CMK (cell line): ENCODE measurements at regions not wholly inside any gene's neighbourhood (a gene's known extent, or its start where the extent isn't known, plus 50 kb on each side); places are given as distances from the start of the nearest gene placed in this dataset.
"Not testable (repeated sequence)": the region's sequence is repeated elsewhere in the genome, so short reads cannot be mapped to it uniquely, and the experiment has no call there.

Experiments
- DNase-seq: peaks from one replicate; pipeline ENCODE4 v3.0.0-alpha.2; 2010; ENCODE audit warnings: low read depth

DNA sequence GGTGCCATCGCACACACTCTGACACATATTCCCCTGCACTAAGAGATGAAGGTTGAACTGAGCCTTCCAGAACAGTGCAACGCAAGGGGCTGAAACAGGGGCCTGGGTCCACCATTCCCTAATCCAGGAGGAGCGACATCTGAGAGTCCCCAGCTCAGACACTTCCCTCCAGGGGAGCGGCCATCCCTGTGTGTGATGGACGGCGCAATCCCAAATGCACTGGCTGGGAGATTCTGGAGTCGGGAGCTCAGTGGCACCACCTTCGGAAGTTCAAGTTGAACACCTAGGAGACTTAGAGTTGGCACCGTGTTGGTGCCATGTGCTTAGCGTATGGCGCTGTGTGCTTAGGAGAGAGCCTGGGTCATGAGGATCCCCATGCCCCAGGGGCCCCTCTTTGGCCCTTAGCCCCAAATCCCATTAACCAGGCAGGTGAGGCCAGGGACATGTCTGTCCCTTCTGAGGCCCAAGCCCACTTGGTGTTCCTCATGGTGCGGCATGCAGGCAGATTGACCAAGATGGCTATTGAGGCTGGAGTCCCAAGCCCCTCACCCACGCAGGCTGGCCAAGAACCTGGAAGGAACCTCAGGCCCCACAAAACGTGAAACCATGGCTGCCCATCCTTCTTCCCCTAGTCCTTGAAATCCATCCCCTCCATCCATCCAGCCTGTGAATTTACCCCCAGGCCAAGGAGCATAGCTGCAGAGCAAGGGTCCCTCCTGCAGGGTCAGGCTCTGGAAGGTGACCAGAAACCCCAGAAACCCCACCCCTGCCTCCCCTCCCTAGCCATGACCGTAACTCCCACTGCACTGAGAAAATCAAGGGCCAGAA lies 114.1 kb upstream of the OTOS start:
- DNase-seq: no peak

DNA sequence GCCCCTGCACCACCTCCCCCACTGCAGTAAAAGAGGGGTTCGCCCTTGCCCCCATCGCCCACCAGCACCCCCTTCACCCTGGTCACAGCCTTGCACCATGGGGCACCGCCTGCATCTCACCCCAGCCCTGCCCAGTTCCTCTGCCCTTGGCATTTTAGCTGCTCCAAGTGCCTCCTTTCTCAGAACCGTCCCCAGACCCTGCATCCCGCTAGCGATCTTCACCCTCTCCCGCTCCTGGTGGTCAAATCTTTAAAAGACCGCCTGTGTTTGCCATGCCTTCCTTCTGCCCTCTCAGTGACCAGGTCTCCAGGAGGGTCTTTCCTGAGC lies 114.7 kb upstream of the OTOS start:
- DNase-seq: no peak

DNA sequence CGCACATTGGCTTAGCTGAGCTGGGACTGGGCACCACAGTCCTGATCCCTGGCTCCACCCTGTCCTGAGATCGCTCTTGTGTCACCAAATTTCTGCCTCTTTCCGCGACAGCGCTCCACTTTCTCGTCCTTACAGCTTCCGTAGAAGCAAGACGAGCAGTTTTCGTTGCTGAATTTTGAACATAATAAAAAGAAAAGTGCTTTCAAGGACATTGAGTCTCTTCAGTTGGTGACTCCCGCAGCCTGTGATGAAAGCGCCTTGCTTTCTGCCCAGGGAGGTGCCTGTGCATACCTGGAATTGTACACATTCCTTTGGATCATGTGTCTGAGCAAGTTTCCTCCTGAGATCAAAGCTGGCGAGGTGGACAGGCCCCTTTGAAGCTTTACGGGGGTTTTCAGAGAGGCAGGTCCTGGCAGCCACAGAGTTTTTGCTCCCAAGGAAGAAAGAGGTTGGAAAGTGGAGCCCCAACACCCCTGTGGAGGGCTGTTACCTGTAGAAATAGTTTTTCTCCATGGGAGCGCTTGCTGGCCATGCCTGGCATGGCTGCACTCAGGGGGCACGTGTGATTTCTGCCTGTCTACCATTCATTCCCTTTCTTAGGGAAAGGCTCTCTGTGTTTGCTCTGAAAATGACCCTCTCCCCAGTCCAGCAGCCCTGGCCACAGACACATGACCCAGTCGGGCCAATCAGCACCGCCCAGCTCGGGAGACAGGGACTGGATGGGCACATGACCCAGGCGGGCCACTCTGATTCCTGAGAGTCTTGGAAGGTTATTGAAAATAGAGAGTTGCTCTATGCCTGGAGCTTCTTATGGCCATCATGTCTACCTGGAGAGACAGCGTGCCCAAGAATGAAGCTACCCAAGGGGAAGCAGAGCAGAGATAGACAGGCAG lies 115.6 kb upstream of the OTOS start:
- DNase-seq: no peak

DNA sequence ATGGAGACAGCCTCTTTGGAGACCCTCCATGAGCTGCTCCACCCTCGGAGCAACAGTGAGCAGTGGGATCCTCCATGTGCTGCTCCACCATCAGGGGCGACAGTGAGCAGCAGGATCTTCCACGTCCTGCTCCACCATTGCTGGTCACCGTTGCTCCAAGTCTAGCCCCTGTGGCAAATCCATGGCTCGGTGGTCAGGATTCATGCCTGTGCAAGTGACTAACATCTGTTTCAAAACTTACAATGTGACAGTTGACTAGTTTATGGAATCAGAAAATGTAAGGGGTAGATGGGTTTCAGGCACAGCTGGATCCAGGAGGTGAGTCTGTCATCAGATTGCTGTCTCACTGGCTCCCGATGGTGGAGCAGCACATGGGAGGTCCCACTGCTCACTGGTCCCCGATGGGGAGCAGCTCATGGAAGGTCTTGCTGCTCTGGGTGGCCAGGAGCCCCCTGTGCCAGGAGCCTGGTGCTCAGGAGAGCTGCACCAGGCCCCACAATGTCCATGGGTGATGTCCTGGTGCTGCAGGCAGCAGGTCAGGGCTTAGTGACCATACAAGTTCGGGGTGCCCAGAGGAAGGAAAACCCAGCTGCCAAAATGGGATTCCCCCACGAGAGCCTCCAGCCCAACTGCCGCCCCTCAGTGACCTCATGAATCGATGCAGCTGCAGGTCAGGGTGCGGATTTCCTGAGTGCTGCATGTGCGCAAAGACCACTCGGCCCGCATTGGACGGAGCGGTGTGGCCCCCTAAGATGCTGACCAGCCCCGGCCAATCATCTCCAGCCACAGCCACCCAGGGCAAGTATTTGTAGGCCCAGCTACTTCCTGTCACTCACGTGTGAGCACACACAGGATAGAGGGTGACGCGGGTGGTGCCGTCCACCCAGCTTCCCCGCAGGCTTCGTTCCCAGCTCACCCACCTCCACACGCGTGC lies 116.5 kb upstream of the OTOS start:
- DNase-seq: no peak

DNA sequence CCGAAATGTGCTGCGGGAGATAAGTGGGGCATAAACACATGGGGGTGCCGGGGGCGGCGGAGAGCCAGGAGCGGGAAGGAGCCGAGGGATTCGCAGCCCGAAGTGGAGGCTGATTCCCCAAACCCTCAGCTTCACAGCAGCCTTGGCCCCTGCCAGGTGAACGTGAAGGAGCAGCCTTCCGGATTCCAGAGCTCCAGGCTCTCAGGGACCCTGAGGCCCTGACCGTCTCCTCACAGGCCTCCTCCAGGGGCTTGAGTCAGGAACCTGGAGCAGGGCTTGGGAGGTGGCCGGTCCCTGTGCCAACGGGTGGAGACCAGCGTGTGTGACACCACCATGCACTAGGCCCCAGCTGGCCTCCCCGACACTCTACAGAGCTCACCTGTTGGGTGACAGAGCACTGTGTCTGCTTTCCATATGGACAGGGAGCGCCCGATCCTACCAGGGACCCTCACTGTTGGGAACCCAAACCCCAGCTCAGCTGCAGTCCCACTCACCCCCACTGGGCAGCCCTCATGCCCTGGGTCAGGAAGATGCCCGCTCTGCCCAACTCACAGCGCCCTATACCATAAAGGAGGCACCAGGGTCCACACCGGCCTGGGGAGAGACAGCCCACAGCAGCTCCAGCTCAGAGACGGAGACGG lies 117.6 kb upstream of the OTOS start:
- no peak for DNase-seq

DNA sequence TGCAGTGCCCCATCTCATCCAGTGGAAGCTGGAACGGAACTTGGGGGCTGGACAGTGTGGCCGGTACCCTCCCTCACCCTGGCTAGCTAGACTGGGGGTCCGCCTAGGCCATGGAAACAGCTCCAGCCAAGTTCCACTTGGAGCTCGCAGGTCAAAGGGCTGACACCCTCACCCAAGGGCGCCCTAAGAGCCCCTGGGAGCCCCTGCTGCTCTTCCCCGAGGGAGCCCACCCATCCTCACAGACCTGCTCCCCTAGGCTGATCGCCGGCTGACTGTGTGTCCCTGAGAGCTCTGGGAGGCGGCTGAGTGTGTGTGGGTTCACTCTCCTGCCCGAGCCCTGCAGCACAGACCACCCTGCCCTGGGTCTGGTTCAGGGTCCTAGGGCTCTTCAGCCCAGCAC lies 118.2 kb upstream of the OTOS start:
- DNase-seq: no peak

DNA sequence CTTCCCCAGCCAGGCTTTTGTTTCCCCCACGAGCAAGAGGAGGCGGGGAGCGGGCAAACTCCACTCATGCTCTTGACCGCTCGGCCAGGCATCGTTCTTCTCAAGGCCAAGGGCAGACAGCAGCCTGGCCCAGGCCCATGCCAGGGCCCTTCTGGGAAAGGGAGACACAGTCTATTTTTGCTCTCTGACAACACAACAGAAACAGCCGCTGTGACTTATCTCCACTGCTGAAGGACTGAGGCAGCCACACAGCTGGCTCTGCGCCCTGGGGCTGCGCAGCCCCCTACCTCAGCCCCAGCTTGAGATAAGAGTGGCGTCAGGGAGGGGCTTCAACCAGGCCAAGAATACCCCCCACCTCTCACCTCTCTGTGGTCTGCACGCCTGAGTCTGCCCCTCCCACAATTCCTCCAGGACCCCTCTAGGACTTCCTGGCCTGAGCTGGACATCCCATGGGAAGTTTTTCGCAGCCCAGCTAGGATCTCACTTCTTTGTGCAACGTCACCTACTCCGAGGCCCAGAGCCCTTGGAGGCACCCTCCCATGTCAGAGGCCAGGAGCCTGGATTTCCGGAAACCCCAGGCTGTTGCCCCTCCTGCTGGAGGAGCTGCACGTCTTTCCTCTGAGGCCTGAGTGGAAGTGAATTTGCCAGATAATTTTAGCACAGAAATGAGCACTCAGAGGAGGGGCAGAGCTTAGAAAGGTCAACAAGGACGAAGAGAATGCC lies 118.9 kb upstream of the OTOS start:
- DNase-seq: no peak

DNA sequence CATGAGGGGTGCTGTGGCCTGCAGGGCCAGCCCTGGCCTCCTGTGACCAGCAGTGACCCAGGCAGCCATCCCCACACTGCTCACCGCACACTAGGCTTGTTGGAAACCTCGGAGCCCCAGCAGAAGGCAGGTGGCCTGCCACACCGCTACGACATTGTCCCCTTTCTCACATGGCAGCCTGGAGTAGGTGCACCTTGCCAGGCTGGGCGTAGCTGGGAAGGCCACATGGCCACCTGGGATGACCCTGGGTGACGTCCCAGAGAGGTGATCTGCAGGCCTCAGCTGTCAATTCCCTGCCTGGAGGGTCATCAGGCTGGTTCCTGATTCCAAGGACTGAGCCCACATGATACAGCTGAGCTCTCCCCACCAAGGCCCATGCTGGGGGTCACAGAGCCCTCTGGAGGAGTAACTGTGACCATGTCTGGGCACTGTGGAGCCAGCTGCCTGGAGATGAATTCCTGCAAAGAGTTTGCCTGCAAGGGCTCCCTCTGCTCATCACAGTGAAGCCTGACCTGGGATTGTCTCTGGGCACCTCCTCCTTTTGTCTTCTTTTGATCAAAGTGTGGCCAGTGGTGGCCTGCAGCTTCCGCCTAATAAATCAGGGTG lies 119.6 kb upstream of the OTOS start:
- no peak for DNase-seq

DNA sequence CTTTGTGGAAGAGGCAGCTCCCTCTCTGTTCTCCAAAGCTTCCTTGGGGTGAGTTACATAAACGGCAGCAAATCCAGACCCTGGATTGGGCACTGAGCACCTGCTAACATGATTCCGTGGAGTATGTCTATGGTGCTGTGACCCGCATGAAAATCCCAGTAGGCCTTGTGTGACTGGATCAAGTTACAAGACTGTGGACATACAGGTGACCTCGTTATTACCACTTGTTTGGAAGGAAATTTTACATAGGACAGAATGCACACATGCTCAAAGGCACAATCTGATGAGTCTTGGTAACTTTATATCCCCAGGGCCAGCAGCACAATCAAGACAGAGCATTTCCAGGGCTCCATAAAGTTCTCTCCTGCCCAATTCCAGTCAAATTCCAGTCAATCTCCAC lies 120.2 kb upstream of the OTOS start:
- no peak for DNase-seq

DNA sequence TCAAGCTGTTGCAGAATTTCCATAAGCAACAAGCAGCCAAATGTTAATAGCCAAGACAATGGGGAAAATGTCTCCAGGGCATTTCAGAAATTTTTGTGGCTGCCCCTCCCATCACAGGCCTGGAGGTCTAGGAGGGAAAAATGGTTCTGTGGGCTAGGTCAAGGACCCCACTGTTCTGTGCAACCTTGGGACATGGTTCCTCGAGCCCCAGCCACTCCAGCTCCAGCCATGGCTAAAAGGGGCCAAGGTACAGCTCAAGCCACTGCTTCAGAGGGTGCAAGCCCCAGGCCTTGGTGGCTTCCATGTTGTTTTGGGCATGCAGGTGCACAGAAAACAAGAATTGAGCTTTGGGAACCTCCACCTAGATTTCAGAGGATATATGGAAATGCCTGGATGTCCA lies 122.1 kb upstream of the OTOS start:
- not testable (repeated sequence) for DNase-seq

DNA sequence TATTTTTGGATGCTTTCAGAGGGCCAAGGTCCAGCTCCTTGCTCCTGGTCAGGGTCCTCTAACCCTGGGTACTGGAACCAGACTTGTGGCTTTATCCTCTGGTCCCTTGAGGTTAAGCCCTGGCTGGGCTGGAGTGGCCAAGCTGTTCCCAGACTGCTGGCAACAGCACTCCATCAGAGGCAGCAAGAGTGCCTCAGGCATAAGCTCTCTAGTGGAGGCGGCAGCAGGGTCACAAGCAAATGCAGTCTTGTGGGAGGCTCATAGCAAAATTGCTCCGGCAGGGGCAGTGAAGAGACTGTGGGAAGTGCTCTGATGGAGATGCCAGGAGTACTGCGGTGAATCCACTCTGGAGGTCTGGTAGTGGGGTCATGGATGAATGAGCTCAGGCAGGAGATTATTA lies 128.9 kb upstream of the OTOS start:
- no peak for DNase-seq

DNA sequence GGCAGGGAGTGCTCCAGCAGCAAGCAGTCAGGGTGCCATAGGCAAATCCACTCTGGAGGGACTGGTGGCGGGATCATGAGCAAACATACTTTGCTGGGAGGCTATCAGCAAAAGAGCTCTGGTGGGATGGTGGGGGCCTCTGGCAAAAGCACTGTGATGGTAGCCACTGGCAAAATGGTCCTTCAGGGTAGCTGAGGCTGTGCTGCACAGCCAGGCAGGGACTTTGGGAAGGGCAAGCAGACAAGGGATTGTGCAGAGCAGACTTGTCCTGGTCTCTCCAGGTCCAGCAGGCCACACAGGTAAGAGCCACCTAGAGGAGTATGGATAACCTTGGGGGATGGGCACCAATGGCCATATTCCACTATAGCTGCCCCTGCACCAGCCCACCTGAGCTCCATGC lies 129.4 kb upstream of the OTOS start:
- DNase-seq: no peak

DNA sequence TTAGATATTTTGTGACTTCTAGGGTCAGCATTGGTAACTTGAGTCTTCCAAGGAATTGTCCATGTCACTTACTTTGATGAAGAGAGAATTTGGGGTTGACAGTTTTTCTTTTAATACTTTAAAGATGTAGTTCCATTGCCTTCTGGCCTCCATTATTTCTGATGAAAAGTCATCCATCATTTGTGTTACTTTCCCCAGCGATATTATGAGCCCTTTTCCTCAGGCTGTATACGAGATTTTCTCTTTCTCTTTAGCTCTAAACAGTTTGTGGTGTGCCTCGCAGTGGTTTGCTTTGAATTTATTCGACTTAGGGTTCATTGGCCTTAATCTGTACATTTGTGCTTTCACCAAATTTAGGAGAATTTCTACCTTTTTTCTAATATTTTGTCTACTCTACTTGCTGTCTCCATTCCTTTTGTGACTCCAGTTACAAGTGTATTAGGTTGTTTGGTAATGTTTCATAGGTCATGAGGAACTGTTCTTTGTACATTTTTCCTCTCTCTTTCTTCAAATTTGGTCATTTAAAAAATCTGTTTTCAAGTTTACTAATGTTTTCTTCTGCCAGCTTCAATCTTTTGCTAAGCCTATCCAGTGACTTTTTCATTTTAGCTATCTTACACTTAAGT lies 131.4 kb upstream of the OTOS start:
- DNase-seq: no peak

DNA sequence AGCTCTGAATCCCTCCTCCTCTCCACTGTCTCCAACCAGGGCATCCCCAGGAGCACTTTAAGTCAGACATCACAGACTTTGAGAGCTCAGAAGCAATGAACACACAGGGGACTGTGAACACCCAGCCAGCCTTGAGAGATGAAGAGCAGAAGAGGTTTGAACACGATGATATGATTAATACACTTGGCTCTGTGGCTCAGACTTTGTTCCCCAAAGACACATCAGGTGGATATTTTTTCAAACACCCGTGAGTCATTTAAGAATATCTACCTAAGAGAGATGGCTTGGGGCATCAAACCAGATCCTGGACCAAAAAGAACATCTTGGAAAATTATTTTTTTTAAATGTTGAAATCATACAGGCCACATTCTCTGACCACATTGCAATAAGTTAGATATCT lies 134.9 kb upstream of the OTOS start:
- no peak for DNase-seq

DNA sequence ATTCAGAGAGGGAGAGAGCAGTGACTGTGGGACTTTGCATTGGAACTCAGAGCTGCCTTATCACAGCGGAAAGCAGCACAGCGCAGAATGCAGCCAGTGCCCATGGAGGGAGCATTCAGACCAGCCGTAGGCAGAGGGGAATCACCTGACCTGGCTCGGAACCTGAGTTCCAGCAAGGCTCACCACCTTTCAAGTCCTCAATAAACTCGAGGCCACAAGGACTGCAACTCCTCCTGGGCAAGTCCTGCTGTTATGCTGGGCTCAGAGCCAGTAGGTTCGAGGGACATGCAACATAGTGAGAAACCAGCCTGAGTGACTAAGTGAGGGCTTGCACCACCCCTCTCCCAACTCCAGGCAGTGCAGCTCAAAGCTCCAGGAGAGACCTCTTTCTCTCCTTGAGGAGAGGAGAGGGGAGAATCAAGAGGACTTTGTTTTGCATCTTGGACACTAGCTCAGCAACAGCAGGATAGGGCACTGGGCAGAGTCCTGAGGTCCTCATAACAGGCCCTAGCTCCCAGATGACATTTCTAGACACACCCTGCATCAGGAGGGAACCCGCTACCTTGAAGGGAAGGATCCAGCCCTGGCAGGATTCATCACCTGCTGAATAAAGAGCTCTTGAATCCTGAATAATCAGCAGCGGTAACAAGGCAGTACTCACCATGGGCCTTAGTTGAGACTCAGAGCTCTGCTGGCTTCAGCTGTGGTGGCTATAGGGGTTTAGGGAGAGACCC lies 136.8 kb upstream of the OTOS start:
- DNase-seq: no peak

DNA sequence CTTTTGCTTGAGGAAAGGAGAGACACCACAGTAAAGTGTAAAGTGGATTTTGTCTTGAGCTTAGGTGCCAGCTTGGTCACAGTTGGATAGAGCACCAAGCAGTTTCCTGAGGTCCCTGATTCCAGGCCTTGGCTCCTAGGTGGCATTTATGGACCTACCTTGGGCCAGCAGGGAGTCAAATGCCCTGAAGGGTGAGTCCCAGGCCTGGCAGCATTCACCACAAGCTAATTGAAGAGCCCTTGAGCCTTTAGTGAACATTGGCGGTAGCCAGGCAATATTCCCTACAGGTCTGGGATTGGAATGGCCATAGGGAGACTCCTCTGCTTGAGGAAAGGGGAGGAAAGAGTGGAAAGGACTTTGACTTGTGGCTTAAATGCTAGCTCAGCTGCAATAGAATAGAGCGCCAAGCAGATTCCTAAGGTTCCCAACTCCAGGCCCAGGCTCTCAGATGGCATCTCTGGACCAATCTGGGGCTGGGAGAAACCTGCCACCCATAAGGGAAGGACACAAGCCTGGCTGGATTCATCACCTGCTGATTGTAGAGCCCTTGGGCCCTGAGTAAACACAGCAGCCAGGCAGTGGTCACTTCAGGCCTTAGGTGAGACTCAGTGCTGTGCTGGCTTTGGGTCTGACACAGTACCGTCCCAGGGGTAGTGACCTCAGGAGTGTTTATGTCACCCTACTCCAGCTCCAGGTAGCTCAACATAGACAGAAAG lies 137.5 kb upstream of the OTOS start:
- DNase-seq: no peak

DNA sequence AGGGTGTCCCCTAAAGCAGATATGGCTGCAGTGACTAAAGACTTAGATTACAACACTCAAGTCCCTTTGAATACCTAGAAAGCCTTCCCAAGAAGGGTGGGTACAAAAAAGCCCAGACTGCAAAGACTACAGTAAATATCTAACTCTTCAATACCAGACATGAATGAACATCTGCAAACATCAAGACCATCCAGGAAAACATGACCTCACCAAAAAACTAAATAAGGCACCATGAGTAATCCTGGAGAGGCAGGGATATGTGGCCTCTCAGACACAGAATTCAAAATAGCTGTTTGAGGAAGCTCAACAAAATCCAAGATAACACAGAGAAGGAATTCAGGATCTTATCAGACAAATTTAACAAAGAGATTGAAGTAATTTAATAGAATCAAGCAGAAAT lies 138.2 kb upstream of the OTOS start:
- no peak for DNase-seq

DNA sequence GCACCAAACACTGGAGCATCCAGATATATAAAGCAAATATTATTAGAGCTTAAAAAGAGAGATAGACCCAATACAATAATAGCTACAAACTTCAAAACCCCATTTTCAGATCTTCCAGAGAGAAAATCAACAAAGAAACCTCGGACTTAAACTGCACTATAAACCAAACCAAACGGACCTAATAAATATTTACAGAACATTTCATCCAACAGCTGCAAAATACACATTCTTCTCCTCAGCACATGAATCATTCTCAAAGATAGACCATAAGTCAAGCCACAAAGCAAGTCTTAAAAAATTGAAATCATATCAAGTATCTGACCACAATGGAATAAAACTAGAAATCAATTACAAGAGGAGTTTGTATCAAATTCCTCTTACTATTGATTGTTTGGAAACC lies 140.2 kb upstream of the OTOS start:
- no peak for DNase-seq
